GM23338 (cell line): ENCODE measurements at regions not wholly inside any gene's neighbourhood (a gene's known extent, or its start where the extent isn't known, plus 50 kb on each side); places are given as distances from the start of the nearest gene placed in this dataset.

ENCODE experiments used
- ATAC-seq: fragments of 200-7000 bp; cut with Tn5 transposase; 3 replicates; pipeline ENCODE4 v1.9.1; 2020
- DNase-seq: peaks from one replicate; pipeline ENCODE4 v3.0.0-alpha.2; 2015; ENCODE audit warnings: low spot score
- H2AFZ ChIP-seq: fragments of 200-600 bp; sonication (generic); 2 replicates; pipeline ENCODE4 v1.8.0; 2016; ENCODE audit warnings: antibody characterized with exemption, mild to moderate bottlenecking, moderate library complexity
- H3F3A ChIP-seq: fragments of 200-600 bp; sonication (generic); replicated peaks from 2 replicates; pipeline ENCODE4 v1.8.0; 2017; ENCODE audit warnings: antibody characterized with exemption, mixed run types, low read depth
- H3K27ac ChIP-seq: fragments of 200-600 bp; sonication (generic); 2 replicates; pipeline ENCODE4 v1.6.1; 2016; ENCODE audit warnings: low read depth
- H3K27me3 ChIP-seq: fragments of 200-600 bp; sonication (generic); 2 replicates; pipeline ENCODE4 v1.8.0; 2016; ENCODE audit warnings: mild to moderate bottlenecking, mixed run types, moderate library complexity; ENCODE audit not compliant: insufficient read depth
- H3K36me3 ChIP-seq: fragments of 200-600 bp; sonication (generic); 2 replicates; pipeline ENCODE4 v1.8.0; 2016; ENCODE audit warnings: mild to moderate bottlenecking; ENCODE audit not compliant: insufficient read depth
- H3K4me1 ChIP-seq: fragments of 200-600 bp; sonication (generic); 2 replicates; pipeline ENCODE4 v1.8.0; 2016; ENCODE audit warnings: mild to moderate bottlenecking, moderate library complexity; ENCODE audit not compliant: insufficient read depth
- H3K4me2 ChIP-seq: fragments of 200-600 bp; sonication (generic); 2 replicates; pipeline ENCODE4 v1.7.1; 2017; ENCODE audit warnings: mixed run types
- H3K4me3 ChIP-seq: fragments of 200-600 bp; sonication (generic); 2 replicates; pipeline ENCODE4 v1.6.1; 2016; ENCODE audit warnings: mixed run types
- H3K79me2 ChIP-seq: fragments of 200-600 bp; sonication (generic); replicated peaks from 2 replicates; pipeline ENCODE4 v1.8.0; 2017; ENCODE audit warnings: mild to moderate bottlenecking; ENCODE audit not compliant: insufficient read depth
- H3K9me2 ChIP-seq: fragments of 200-600 bp; sonication (generic); 2 replicates; pipeline ENCODE4 v1.8.0; 2017; ENCODE audit not compliant: insufficient read depth
- H4K20me1 ChIP-seq: fragments of 200-600 bp; sonication (generic); replicated peaks from 2 replicates; pipeline ENCODE4 v1.8.0; 2017; ENCODE audit warnings: mild to moderate bottlenecking; ENCODE audit not compliant: insufficient read depth
- H3K27ac Mint-ChIP-seq: 2 replicates; pipeline ENCODE4 v1.8.0; 2020; ENCODE audit warnings: inconsistent platforms, mild to moderate bottlenecking, moderate library complexity, mixed read lengths
- H3K27me3 Mint-ChIP-seq: 3 replicates; pipeline ENCODE4 v1.8.0; 2022; ENCODE audit warnings: low read depth, mild to moderate bottlenecking, moderate library complexity, mixed read lengths, inconsistent platforms; ENCODE audit not compliant: insufficient read depth, poor library complexity
- H3K36me3 Mint-ChIP-seq: 3 replicates; pipeline ENCODE4 v1.8.0; 2021; ENCODE audit warnings: low read depth, mild to moderate bottlenecking, inconsistent platforms, moderate library complexity, mixed read lengths
- H3K4me1 Mint-ChIP-seq: 3 replicates; pipeline ENCODE4 v1.8.0; 2020; ENCODE audit warnings: mild to moderate bottlenecking, inconsistent platforms, mixed read lengths
- H3K4me3 Mint-ChIP-seq: 3 replicates; pipeline ENCODE4 v1.8.0; 2021; ENCODE audit warnings: moderate library complexity, mild to moderate bottlenecking, inconsistent platforms, mixed read lengths
- H3K9me3 Mint-ChIP-seq: 3 replicates; pipeline ENCODE4 v1.8.0; 2020; ENCODE audit warnings: moderate library complexity, mild to moderate bottlenecking, inconsistent platforms, mixed read lengths
- EZH2 ChIP-seq: fragments of 200-600 bp; sonication (generic); IDR thresholded peaks from one replicate; pipeline ENCODE4 v1.8.0; 2017; ENCODE audit warnings: antibody characterized with exemption, mild to moderate bottlenecking, low read depth; ENCODE audit not compliant: unreplicated experiment
- EZH2phosphoT487 ChIP-seq: fragments of 200-600 bp; sonication (generic); IDR thresholded peaks from one replicate; pipeline ENCODE4 v1.8.1; 2018; ENCODE audit warnings: antibody characterized with exemption; ENCODE audit not compliant: unreplicated experiment
- NANOG ChIP-seq: IDR thresholded peaks from 2 replicates; pipeline ENCODE4 v1.6.1; 2016; ENCODE audit warnings: antibody characterized with exemption, borderline replicate concordance
- POLR2AphosphoS5 ChIP-seq: IDR thresholded peaks from 2 replicates; pipeline ENCODE4 v1.6.1; 2016; ENCODE audit warnings: antibody characterized with exemption, low read depth
- STAT1 ChIP-seq: IDR thresholded peaks from one replicate; pipeline ENCODE4 v1.6.1; 2016; ENCODE audit warnings: antibody characterized with exemption; ENCODE audit not compliant: unreplicated experiment
- ZNF331 ChIP-seq: fragments of 250-450 bp; sonication (Bioruptor Pico); IDR thresholded peaks from 2 replicates; pipeline ENCODE4 v1.5.0; 2020; ENCODE audit warnings: low read depth, mild to moderate bottlenecking, moderate library complexity
- TF ChIP-seq, protein P1 (sequence below), 2 experiments: fragments of 200-600 bp in 1 of 2; sonication (generic) in 1 of 2; conservative IDR thresholded peaks; 2 replicates each; pipeline versions ENCODE4 v1.5.1 to v1.6.1; 2016 to 2017; ENCODE audit warnings: antibody characterized with exemption in 2 of 2, low read depth in 2 of 2, mild to moderate bottlenecking in 2 of 2, moderate library complexity in 1 of 2
- TF ChIP-seq, protein P2 (sequence below): IDR thresholded peaks from 2 replicates; pipeline ENCODE4 v1.6.1; 2016; ENCODE audit warnings: antibody characterized with exemption
- TF ChIP-seq, protein P3 (sequence below): fragments of 250-450 bp; sonication (Bioruptor Pico); IDR thresholded peaks from 2 replicates; pipeline ENCODE4 v1.5.0; 2020; ENCODE audit warnings: mild to moderate bottlenecking, moderate library complexity
- TF ChIP-seq, protein P4 (sequence below): IDR thresholded peaks from one replicate; pipeline ENCODE4 v1.6.1; 2018; ENCODE audit warnings: antibody characterized with exemption; ENCODE audit not compliant: unreplicated experiment

DNA sequence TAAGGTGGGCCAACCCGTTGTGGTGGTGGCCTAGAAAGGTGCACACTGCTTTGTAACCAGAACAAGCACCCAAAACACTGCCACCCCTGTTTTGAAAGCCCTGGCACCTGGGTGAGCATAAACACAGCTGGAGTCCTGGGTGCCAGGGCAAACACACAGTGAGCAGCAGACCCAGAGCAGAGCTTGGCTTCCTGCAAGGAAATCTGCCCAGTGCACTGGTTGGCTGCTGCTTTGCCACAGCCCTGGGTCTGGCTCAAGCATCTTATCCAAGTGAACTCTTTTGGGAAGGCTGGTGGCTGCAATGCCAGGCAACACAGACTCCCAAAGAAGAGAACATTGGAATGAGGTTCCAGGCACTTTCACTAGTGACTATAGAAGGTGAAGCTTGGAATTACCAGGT, 145.5 kb upstream of the PDE1C start (continued):
- TF ChIP-seq, protein P1, sequence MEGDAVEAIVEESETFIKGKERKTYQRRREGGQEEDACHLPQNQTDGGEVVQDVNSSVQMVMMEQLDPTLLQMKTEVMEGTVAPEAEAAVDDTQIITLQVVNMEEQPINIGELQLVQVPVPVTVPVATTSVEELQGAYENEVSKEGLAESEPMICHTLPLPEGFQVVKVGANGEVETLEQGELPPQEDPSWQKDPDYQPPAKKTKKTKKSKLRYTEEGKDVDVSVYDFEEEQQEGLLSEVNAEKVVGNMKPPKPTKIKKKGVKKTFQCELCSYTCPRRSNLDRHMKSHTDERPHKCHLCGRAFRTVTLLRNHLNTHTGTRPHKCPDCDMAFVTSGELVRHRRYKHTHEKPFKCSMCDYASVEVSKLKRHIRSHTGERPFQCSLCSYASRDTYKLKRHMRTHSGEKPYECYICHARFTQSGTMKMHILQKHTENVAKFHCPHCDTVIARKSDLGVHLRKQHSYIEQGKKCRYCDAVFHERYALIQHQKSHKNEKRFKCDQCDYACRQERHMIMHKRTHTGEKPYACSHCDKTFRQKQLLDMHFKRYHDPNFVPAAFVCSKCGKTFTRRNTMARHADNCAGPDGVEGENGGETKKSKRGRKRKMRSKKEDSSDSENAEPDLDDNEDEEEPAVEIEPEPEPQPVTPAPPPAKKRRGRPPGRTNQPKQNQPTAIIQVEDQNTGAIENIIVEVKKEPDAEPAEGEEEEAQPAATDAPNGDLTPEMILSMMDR (conservative IDR thresholded peaks at IDR 0.05; ENCODE audit: low read depth in 2 of 2), result no peak
- TF ChIP-seq NANOG (no peak), STAT1 (no peak), POLR2AphosphoS5 (no peak), EZH2phosphoT487 (no peak), EZH2 (no peak), ZNF331 (no peak)

DNA sequence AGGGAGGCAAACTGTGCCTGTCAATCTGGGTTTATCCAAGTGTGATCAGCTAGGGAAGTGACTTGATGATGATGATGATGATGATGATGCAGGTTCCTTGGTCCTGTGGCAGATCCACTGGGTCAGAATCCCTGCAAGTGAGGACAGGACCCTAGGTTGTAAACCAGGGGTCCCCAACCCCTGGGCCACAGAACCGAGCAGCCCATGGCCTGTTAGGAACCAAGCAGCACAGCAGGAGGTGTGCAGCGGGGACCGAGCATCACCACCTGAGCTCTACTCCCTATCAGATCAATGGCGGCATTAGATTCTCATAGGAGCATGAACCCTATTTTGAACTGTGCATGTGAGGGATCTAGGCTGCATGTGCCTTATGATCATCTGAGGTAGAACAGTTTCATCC, 144.7 kb upstream of the PDE1C start:
- ATAC-seq (no peak), DNase-seq (no peak)
- Histone ChIP-seq H3K4me3 (no peak overlapping the region), H3K9me2 (no peaks in the 10 kb centered on the region), H3F3A (no peaks in the 10 kb centered on the region), H3K4me2 (no peak overlapping the region), H3K27ac (no peak overlapping the region), H3K79me2 (no peaks in the 10 kb centered on the region), H2AFZ (no peak overlapping the region), H3K36me3 (no peaks in the 10 kb centered on the region), H3K4me1 (no peaks in the 10 kb centered on the region), H3K27me3 (no peaks in the 10 kb centered on the region), H4K20me1 (0 out of 2 replicates have a peak, but pooled peaks cover 3% of the 10 kb centered on the region)
- Mint-ChIP-seq H3K27ac (no peak overlapping the region), H3K27me3 (peaks cover 9% of the 10 kb centered on the region), H3K4me1 (no peaks in the 10 kb centered on the region), H3K4me3 (no peak overlapping the region), H3K9me3 (no peaks in the 10 kb centered on the region), H3K36me3 (no peaks in the 10 kb centered on the region)
- TF ChIP-seq ZNF331 (no peak), EZH2phosphoT487 (no peak), POLR2AphosphoS5 (no peak)
- TF ChIP-seq, protein P2, sequence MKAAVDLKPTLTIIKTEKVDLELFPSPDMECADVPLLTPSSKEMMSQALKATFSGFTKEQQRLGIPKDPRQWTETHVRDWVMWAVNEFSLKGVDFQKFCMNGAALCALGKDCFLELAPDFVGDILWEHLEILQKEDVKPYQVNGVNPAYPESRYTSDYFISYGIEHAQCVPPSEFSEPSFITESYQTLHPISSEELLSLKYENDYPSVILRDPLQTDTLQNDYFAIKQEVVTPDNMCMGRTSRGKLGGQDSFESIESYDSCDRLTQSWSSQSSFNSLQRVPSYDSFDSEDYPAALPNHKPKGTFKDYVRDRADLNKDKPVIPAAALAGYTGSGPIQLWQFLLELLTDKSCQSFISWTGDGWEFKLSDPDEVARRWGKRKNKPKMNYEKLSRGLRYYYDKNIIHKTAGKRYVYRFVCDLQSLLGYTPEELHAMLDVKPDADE, result no peak
- TF ChIP-seq, protein P3, sequence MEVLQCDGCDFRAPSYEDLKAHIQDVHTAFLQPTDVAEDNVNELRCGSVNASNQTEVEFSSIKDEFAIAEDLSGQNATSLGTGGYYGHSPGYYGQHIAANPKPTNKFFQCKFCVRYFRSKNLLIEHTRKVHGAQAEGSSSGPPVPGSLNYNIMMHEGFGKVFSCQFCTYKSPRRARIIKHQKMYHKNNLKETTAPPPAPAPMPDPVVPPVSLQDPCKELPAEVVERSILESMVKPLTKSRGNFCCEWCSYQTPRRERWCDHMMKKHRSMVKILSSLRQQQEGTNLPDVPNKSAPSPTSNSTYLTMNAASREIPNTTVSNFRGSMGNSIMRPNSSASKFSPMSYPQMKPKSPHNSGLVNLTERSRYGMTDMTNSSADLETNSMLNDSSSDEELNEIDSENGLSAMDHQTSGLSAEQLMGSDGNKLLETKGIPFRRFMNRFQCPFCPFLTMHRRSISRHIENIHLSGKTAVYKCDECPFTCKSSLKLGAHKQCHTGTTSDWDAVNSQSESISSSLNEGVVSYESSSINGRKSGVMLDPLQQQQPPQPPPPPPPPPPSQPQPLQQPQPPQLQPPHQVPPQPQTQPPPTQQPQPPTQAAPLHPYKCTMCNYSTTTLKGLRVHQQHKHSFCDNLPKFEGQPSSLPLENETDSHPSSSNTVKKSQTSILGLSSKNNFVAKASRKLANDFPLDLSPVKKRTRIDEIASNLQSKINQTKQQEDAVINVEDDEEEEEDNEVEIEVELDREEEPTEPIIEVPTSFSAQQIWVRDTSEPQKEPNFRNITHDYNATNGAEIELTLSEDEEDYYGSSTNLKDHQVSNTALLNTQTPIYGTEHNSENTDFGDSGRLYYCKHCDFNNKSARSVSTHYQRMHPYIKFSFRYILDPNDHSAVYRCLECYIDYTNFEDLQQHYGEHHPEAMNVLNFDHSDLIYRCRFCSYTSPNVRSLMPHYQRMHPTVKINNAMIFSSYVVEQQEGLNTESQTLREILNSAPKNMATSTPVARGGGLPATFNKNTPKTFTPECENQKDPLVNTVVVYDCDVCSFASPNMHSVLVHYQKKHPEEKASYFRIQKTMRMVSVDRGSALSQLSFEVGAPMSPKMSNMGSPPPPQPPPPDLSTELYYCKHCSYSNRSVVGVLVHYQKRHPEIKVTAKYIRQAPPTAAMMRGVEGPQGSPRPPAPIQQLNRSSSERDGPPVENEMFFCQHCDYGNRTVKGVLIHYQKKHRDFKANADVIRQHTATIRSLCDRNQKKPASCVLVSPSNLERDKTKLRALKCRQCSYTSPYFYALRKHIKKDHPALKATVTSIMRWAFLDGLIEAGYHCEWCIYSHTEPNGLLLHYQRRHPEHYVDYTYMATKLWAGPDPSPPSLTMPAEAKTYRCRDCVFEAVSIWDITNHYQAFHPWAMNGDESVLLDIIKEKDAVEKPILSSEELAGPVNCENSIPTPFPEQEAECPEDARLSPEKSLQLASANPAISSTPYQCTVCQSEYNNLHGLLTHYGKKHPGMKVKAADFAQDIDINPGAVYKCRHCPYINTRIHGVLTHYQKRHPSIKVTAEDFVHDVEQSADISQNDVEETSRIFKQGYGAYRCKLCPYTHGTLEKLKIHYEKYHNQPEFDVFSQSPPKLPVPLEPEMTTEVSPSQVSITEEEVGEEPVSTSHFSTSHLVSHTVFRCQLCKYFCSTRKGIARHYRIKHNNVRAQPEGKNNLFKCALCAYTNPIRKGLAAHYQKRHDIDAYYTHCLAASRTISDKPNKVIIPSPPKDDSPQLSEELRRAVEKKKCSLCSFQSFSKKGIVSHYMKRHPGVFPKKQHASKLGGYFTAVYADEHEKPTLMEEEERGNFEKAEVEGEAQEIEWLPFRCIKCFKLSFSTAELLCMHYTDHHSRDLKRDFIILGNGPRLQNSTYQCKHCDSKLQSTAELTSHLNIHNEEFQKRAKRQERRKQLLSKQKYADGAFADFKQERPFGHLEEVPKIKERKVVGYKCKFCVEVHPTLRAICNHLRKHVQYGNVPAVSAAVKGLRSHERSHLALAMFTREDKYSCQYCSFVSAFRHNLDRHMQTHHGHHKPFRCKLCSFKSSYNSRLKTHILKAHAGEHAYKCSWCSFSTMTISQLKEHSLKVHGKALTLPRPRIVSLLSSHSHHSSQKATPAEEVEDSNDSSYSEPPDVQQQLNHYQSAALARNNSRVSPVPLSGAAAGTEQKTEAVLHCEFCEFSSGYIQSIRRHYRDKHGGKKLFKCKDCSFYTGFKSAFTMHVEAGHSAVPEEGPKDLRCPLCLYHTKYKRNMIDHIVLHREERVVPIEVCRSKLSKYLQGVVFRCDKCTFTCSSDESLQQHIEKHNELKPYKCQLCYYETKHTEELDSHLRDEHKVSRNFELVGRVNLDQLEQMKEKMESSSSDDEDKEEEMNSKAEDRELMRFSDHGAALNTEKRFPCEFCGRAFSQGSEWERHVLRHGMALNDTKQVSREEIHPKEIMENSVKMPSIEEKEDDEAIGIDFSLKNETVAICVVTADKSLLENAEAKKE (CRISPR knock-in tag), result no peak
- TF ChIP-seq, protein P1 (conservative IDR thresholded peaks at IDR 0.05; ENCODE audit: low read depth in 2 of 2), result no peak
- TF ChIP-seq, protein P4, sequence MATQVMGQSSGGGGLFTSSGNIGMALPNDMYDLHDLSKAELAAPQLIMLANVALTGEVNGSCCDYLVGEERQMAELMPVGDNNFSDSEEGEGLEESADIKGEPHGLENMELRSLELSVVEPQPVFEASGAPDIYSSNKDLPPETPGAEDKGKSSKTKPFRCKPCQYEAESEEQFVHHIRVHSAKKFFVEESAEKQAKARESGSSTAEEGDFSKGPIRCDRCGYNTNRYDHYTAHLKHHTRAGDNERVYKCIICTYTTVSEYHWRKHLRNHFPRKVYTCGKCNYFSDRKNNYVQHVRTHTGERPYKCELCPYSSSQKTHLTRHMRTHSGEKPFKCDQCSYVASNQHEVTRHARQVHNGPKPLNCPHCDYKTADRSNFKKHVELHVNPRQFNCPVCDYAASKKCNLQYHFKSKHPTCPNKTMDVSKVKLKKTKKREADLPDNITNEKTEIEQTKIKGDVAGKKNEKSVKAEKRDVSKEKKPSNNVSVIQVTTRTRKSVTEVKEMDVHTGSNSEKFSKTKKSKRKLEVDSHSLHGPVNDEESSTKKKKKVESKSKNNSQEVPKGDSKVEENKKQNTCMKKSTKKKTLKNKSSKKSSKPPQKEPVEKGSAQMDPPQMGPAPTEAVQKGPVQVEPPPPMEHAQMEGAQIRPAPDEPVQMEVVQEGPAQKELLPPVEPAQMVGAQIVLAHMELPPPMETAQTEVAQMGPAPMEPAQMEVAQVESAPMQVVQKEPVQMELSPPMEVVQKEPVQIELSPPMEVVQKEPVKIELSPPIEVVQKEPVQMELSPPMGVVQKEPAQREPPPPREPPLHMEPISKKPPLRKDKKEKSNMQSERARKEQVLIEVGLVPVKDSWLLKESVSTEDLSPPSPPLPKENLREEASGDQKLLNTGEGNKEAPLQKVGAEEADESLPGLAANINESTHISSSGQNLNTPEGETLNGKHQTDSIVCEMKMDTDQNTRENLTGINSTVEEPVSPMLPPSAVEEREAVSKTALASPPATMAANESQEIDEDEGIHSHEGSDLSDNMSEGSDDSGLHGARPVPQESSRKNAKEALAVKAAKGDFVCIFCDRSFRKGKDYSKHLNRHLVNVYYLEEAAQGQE, result no peak
